ENCODE measurements at regions not wholly inside any gene's neighbourhood (a gene's known extent, or its start where the extent isn't known, plus 50 kb on each side); places are given as distances from the start of the nearest gene placed in this dataset.

DNA sequence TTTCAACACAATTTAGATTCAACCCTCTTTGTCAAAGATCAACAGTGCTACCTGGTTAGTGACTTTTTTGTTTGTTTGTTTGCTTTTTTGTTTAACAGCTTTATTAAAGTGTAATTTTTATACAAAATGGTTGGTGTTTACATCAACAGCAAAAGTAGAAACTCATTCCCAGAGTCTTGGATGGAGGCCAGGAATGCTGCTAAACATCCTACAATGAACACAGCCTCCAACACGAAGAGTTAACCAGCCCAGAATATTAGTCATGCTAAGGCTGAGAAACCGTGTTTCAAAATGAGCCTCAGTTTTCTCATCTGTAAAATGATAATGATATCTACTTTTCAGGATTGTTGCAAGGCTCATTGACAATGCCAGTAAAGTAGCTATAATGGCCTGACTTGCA, 211.0 kb upstream of the MAF start:
- POLR2A ChIA-PET: interaction anchor here (0.5 to 1.4 kb wide), 6 partner anchors 8 to 71 kb away, joined by 3 to 5 read pairs (median 3); no protein-coding TSS in a partner anchor
- no peak overlapping the region for H3K27ac Mint-ChIP-seq (ENCODE audit: low read depth, unreplicated experiment)
- DNase-seq (ENCODE audit: unreplicated experiment): peak; percentile 74
- H3K4me1 Mint-ChIP-seq (ENCODE audit: insufficient read depth, unreplicated experiment): peaks cover 42% of the 10 kb centered on the region
- H3K27me3 Mint-ChIP-seq (ENCODE audit: insufficient read depth, unreplicated experiment): no peaks in the 10 kb centered on the region
- peaks cover 7% of the 10 kb centered on the region for H3K36me3 Mint-ChIP-seq (ENCODE audit: insufficient read depth, unreplicated experiment)
- TF ChIP-seq CTCF (IDR thresholded peaks at IDR 0.05; ENCODE audit: unreplicated experiment): no peak
- no peak overlapping the region for H3K4me3 Mint-ChIP-seq (ENCODE audit: unreplicated experiment)
- no TSS peak for BruUV-seq (replicated peaks)
- intact Hi-C loops (cut with micrococcal nuclease): no loop called here
- no peaks in the 10 kb centered on the region for H3K9me3 Mint-ChIP-seq (ENCODE audit: unreplicated experiment)
- CTCF ChIA-PET: interaction anchor here (1.1 to 1.2 kb wide), 2 partner anchors 14 to 17 kb away, joined by 3 to 4 read pairs; no protein-coding TSS in a partner anchor

- H3K4me1 Mint-ChIP-seq (ENCODE audit: insufficient read depth, unreplicated experiment): peaks cover 35% of the 10 kb centered on the region
- H3K9me3 Mint-ChIP-seq (ENCODE audit: unreplicated experiment): no peaks in the 10 kb centered on the region
- ChIA-PET POLR2A (interaction anchor here (0.5 to 1.2 kb wide), 5 partner anchors 9 to 70 kb away, joined by 3 to 5 read pairs (median 3); no protein-coding TSS in a partner anchor), CTCF (interaction anchor here (0.7 to 1.1 kb wide), 4 partner anchors 18 to 1284 kb away, joined by 3 to 4 read pairs (median 3); no protein-coding TSS in a partner anchor)
- intact Hi-C loops (cut with micrococcal nuclease): no loop called here
- peak; percentile 21 for DNase-seq (ENCODE audit: unreplicated experiment)
- no peak overlapping the region for H3K27ac Mint-ChIP-seq (ENCODE audit: low read depth, unreplicated experiment)
- TF ChIP-seq CTCF (IDR thresholded peaks at IDR 0.05; ENCODE audit: unreplicated experiment): no peak
- H3K4me3 Mint-ChIP-seq (ENCODE audit: unreplicated experiment): no peak overlapping the region
- no TSS peak for BruUV-seq (replicated peaks)
- H3K27me3 Mint-ChIP-seq (ENCODE audit: insufficient read depth, unreplicated experiment): no peaks in the 10 kb centered on the region
- peaks cover 7% of the 10 kb centered on the region for H3K36me3 Mint-ChIP-seq (ENCODE audit: insufficient read depth, unreplicated experiment)
These were observed 210.1 kb upstream of the MAF start for GRCh38 chr16:79810449-79811189.

DNA sequence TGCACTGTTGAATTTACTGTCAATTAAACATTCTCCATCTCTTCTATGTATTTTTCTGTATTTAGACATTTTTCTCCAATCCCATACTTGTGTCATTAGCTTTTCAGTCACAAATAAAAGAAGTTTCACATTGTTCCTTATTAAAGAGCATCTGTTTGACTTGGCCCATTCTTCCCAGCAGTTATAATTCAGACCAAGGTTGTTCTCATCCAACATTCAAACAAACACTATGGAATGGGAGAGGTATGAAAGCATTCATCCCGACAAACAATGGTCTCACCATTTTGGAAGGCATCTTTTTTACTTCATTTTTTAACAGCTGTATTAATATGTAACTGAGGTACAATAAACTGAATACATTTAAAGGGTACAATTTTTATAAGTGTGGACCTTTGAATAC, 208.8 kb upstream of the MAF start:
- ChIA-PET POLR2A (interaction anchor here (0.6 to 0.8 kb wide), 2 partner anchors 39 to 49 kb away, joined by 3 read pairs; no protein-coding TSS in a partner anchor), CTCF (no interaction called here)
- no peak for TF ChIP-seq CTCF (IDR thresholded peaks at IDR 0.05; ENCODE audit: unreplicated experiment)
- Mint-ChIP-seq H3K27me3 (ENCODE audit: insufficient read depth, unreplicated experiment) (no peaks in the 10 kb centered on the region), H3K9me3 (ENCODE audit: unreplicated experiment) (no peaks in the 10 kb centered on the region), H3K4me1 (ENCODE audit: insufficient read depth, unreplicated experiment) (peaks cover 25% of the 10 kb centered on the region), H3K4me3 (ENCODE audit: unreplicated experiment) (no peak overlapping the region), H3K36me3 (ENCODE audit: insufficient read depth, unreplicated experiment) (peaks cover 7% of the 10 kb centered on the region), H3K27ac (ENCODE audit: low read depth, unreplicated experiment) (no peak overlapping the region)
- DNase-seq (ENCODE audit: unreplicated experiment): no peak
- intact Hi-C loops (cut with micrococcal nuclease): no loop called here
- BruUV-seq (replicated peaks): no TSS peak

DNA sequence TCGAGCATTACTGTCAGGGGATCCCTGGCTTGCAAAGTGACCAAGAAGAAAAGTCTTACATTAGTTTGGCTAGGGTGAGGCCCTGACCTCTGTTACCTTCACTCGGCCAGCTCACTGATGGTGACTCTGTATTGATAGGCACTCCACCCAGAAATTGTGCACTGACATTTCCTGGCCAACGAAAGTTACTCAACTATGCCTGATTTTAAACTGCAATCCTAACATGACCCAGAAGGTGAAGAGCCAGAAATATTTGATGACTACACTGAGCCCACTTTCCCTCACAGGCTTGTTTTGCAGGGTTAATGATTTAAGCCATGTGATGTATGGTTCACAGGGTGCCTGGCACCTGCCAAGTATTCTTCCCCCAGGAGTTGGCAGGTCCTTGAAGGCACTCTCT, 208.2 kb upstream of the MAF start:
- peaks cover 18% of the 10 kb centered on the region for H3K4me1 Mint-ChIP-seq (ENCODE audit: insufficient read depth, unreplicated experiment)
- no peaks in the 10 kb centered on the region for H3K27me3 Mint-ChIP-seq (ENCODE audit: insufficient read depth, unreplicated experiment)
- H3K9me3 Mint-ChIP-seq (ENCODE audit: unreplicated experiment): no peaks in the 10 kb centered on the region
- H3K27ac Mint-ChIP-seq (ENCODE audit: low read depth, unreplicated experiment): no peak overlapping the region
- intact Hi-C loops (cut with micrococcal nuclease): no loop called here
- ChIA-PET POLR2A (no interaction called here), CTCF (no interaction called here)
- H3K36me3 Mint-ChIP-seq (ENCODE audit: insufficient read depth, unreplicated experiment): peaks cover 7% of the 10 kb centered on the region
- H3K4me3 Mint-ChIP-seq (ENCODE audit: unreplicated experiment): no peak overlapping the region
- no peak for TF ChIP-seq CTCF (IDR thresholded peaks at IDR 0.05; ENCODE audit: unreplicated experiment)
- BruUV-seq (replicated peaks): no TSS peak
- DNase-seq (ENCODE audit: unreplicated experiment): no peak

Data from MCF 10A (cell line).